Activated gamma-delta T cell treated with Interleukin-2 at 50 U/mL for 16 hours (primary cell): ENCODE measurements at regions not wholly inside any gene's neighbourhood (a gene's known extent, or its start where the extent isn't known, plus 50 kb on each side); places are given as distances from the start of the nearest gene placed in this dataset.

Experiments used
- DNase-seq: peaks from one replicate; pipeline ENCODE4 v3.0.0-alpha.2; 2020

DNA sequence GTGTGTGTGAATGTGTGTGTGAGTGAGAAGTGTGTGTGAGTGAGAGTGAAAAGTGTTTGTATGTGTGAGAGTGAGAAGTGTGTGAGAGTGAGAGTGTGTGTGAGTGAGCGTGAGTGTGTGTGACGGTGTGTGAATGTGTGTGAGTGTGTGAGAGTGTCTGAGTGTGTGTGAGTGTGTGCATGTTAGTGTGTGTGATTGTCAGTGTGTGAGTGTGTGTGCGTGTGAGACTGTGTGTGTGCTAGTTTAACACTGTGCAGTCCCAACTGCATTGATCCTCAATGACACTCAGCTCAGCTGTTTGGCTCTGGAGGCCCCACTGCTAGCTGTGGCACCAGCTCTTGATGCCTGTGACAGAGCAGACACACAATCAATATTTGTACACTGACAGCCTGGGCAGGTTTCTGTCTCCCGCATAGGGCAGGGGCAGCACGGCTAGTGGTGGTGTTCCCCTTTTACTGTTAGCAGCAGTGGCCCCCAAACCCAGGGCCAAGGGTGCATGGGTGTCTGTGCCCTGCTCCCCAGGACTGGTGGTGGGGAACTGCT is 135.0 kb downstream of the INHBB start:
- DNase-seq: no peak

DNA sequence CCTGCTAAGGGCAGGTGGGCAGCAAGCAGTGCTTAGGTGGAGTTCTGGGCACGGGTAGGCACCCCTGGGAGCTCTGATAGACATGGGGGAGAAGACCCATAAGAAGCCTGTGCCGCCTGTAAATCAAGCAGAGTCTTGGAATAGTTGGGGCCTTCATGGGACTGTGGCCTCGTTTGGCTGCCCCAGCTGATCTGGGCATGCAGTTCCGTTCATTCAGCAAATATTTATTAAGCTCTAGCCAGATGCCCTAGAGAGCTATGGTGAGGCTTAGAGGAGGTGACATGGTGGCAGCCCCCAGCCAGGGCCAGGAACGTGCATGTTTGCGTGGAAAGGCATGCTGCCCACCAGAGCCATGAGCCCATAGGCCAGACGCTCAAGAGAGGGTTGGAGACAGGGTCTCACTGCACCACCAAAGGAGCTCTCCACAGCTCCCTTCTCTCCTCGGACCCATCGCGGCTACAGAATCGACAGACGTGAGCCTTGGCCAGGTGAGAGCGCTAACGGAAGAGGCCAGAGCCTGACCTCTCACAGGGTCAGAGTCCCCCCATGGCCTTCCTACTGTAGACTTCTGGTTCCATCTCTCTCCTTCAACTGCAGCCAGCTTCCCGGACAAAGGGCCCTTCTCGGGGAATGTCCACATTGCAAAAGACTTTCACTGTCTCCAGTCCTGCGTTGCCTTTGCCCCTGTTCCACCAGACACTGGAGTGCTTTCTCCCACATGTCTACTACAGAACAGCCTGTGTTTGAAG is 135.7 kb downstream of the INHBB start:
- no peak for DNase-seq

DNA sequence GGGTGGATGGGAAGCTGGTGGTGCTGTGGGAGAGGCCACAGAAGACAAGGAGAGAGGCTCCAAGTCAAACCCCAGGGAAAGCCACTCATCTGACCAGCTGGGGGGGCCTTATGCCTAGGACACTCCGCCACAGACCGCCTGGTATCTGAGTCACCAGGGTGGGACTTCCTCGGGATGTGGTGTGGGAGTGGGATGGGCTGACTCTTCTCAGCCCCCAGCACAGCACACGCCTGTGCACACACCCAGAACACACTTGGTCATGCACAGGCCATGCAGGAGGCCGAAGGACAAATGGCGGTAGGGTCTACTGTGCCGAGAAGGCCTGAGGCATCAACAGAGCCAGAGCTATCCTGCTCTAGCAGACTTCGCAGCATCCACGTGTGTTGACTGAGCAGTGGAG is 136.4 kb downstream of the INHBB start:
- DNase-seq: no peak

DNA sequence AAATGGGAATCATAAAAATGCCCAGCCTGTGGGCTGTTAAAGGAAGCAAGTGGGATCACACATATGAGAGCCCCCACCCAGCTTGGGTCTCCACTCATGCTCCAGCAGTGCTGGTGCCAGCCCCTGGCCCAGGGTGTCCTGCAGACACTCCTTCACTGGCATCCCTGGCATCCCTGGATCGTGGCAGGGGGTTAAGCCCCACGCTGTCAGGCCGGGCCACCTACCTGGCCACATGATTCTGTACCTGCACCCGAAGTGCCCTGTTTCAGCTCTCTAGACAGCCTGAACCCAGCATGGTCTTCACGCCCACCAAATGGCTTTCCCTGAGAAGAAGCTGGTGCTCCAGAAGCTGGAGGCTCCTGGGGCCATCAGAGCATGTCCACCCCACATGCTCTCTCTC is 137.4 kb downstream of the INHBB start:
- DNase-seq: no peak

DNA sequence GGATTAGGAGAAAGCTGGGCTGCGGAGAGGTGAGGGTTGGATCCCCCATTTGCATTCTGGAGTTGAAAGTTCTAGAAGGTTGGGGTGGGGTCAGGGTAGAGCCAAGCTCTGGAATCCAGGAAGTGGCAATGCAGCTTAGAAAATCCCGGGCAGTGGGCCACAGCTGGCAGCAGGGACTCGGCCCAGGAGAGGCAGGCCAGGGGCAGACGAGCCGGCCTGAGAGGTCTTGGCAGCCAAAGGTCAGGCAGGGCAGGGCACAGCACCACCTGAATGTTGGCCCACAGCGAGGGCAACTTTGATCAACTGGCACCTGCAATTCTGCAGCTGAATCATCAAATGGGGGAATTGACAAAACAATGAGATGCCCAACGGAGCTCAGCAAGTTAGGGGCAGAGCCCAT is 139.2 kb downstream of the INHBB start:
- DNase-seq: no peak

DNA sequence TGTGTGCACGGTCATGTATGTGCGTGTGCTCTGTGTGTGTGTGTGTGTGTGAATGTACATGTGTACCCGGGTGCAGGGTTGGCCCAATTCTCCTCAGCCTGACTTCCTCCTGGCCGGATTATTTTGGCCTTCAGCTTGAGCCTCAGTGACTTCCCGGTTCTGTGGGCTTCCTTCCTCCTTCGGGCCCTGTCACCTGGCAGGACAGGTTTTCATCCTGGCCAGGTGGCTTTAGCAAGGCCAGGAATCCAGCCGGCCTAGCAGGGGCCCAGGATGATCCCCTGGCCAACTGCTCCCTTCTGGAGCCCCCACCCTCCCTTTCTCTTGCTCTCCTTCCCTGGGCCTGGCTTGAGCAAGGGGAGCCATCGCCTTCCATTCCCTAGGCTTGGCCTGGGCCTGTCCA is 140.5 kb downstream of the INHBB start:
- no peak for DNase-seq

DNA sequence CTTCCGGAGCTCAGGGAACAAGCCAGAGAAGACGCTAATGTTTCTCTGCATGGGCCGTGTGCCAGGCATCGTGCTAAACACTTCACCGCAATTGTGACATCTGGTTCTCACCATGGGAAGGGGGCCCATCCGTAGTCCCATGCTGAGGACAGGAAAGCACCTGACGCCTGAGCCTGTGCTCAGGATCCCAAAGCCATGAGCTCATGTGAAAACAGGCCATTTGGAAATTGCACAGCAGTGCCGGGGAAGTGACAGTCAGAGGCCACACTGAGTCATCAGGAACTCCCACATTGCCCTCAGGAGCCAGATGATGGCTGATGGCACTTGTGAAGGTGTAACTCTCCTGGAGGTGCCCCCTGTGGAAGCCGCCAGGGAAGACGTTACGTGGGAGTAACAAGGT is 141.0 kb downstream of the INHBB start:
- DNase-seq: no peak

DNA sequence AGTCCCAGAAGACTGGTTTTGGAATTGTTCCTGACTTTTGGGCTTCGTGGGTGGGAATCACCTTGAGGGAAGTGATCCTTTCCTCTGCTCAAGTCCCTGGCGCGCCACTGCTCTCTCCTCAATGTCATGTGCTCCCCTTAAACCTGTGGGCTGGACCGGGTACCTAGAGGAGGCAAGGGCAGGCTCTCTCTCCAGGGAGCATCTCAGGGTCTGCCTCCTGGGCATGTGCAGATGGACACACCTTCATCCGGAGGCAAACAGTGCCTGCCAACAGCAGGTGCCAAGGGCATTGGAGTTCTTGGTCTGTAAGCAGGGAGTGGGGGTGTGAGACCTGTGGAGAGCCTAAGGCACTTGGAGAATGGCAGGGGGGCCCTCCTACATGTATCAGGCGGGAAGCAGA is 142.6 kb downstream of the INHBB start:
- no peak for DNase-seq

DNA sequence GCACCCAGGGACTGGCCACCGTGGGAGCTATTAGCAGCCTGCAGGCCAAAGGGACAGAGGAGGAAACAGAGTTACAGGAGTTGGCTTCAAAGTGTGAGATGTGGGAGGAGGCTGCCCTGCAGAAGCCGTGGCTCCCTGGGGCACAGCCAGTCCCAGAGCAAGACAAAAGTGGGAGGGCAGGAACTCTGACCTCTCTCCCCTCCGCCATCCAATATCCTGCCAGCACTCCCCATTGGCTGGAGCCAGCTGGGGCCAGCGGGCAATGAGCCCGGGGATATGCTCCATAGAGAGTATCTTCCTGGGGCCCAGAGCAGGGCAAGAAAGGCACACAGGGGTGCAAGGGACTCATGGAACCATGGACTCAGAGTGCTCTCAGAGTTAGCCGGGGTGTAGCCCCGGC is 143.1 kb downstream of the INHBB start:
- no peak for DNase-seq

DNA sequence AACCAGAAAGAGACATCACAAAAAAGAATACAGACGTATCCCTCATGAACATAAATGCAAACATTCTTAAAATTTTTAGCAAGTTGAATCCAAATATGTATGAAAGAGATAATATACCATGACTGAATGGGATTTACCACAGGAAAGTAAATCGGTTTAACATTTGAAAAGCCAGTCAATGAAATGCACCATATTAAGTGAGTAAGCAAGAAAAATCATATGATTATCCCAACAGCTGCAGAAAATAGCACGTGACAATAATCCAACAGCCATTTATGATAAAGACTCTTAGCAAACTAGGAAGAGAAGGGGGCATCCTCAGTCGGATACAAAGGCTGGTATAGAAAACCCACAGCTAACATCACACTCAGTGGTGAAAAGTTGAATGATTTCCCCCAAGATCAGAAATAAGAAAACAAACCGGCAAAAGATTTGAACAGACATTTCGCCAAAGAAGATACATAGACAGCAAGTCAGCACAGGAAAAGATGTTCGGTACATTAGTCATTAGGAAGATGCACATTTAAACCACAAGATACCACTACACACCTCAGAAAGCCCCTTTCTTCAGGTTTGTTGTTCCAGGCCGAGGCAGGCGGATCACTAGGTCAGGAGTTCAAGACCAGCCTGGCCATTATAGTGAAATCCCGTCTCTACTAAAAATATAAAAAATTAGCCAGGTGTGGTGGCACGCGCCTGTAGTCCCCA is 144.3 kb downstream of the INHBB start:
- DNase-seq: no peak

DNA sequence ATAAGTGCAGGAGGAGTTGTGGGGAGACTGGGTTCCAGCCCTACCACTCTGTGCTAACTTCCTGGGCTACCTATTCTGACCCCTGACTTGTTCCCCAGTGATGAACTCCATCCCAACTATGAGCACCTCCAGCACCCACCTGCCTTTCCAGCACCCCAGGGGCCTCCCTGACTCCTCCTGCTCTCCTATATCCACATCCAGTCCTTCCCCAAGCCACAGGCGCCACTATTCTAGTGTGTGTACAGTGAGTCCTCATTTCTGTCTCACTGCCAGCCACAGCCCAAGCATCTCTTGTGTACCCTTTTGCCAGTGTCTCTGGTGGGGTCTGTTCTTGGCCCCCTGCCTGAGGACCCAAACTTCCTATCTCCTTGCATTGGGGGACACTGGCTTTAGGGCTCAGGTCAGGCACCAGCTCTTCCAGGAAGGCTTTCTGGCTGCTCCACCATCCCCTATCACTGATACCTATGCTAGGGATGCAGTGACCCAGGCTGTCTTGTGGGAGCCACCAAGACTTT is 145.2 kb downstream of the INHBB start:
- DNase-seq: no peak

DNA sequence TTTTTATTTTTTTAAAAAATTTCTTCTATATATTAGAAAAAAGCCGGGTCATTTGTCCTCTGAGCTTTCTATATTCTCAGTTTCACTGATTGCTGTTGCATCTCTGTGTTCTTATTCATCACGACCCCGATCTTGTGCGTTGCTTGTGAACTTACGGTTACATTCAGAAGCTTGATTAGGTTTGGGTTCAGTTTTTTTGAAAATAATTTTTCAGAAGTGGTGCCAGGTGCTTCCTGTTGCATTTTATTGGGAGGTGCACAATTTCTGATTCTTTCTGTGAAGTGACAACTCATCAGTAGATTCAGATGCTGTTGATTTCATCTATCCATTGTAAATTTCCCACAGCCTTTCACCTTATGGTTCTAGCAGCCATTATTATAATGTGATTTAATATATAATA is 147.3 kb downstream of the INHBB start:
- DNase-seq: no peak

DNA sequence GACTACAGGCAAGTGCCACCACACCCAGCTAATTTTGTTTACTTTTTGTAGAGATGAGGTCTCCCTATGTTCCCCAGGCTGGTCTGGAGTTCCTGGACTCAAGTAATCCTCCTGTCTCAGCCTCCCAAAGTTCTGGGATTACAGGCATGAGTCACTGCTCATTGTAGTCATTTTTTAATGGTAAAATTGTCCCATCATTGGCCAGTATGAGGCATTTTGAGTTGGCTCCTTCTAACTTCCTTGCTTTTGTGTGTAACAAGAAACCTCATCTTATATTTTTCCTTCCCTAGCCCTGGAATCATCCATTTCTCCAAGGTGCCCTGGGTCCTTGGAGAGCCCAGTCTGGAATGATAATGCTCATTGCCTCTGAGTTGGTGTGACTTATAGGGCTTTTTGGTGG is 148.5 kb downstream of the INHBB start:
- no peak for DNase-seq

DNA sequence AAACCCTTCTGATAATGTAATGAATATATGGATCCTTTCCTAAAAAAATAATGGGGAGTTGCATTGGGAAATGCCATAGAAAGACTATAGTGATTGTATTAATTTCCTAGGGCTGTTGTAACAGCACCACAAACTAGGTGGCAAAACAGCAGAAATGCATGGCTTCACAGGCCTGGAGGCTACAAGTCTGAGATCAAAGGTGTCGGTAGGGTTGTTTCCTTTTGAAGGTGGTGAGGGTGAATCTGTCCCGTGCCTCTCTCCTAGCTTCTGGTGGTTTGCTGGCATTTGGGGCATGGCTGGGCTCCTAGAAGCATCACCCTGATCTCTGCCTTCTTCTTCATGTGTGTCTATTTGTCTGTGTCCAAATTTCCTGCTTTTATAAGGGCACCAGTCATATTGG is 149.7 kb downstream of the INHBB start:
- no peak for DNase-seq

DNA sequence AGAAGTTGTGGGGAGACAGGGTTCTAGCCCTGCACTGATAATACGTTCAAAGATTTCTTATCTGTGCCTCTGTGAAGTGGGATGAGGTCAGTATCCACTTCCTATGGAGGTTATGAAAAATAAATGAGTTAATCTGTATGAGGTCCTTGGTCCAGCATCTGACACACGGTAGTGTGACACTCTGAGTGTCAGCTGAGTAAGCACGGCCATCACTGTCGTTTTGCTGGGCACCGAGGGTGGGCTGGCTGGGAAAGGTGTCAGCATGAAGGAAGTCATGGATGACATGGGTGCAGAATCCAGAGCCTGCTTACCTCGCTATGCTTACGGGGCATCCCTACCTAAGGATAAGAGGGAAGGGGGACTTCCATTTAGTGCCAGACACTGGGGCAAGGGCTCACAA is 150.3 kb downstream of the INHBB start:
- DNase-seq: no peak

DNA sequence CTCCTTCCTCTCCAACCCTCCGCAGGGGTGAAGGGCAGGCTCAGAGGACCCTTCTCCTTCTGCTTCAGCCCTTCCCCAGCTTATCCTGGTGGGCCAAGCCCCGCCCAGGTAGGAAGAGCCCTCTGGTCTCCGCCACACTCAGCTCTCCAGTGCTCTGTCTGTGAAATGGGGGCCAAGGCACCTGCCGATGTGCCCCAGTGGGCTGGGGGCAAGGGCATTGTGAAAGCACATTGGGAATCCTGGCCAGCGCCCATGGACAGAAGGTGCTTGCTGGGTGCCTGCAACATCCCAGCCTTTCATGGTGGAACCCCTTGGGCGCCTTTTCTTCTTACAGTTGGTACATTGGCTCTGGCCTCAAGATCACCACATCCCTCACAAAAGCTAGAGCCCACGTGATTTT is 150.8 kb downstream of the INHBB start:
- no peak for DNase-seq

DNA sequence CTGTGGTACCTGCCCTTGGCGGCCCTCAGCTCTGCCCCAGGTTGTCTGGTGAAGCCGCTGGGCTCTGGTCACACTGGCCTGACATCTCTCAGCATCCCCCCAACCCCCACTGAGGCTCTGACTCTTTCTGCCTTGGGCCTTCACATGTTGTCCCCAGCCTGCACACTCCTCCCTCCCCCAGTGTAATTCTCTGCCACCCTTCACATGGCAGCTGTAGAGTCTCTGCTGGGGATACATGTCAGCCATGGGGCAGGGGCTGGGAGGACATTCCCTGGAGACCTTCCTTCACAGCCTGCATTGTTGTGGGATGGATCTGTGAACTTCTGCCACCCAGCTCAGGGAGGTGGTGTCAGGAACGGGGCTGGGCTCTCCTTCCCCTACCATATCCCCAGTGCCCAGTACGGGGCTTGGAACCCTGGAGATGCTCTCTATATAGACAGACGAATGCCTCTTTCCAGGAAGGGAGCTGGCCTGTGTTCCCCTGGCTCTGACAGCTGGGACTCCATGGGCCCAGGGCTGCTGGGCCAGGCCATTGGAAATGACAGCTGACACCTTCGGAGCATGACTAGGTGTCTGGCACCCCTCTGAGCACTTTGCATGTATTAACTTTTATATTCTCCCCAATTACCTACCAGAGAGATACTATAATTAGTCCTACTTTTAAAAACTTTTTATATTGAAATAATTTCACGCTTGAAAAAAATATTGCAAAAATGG is 151.5 kb downstream of the INHBB start:
- DNase-seq: no peak

DNA sequence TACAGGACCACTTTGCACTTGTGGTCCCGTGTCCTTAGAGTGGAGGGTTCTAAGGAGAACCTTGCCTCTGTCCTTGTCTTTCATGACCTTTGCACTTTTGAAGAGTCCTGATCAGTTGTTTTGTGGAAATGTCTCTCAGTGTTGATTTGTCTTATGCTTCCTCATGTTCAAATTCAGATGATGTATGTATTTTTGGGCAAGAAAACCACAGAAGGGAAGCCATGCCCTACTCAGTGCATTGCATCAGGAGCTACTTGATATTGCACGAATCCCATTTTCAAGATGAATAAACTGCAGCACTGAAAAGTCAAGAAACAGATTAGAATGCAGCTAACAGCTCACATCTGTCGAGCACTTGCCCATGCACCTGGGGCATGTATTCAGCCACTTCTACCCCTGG is 152.2 kb downstream of the INHBB start:
- no peak for DNase-seq

DNA sequence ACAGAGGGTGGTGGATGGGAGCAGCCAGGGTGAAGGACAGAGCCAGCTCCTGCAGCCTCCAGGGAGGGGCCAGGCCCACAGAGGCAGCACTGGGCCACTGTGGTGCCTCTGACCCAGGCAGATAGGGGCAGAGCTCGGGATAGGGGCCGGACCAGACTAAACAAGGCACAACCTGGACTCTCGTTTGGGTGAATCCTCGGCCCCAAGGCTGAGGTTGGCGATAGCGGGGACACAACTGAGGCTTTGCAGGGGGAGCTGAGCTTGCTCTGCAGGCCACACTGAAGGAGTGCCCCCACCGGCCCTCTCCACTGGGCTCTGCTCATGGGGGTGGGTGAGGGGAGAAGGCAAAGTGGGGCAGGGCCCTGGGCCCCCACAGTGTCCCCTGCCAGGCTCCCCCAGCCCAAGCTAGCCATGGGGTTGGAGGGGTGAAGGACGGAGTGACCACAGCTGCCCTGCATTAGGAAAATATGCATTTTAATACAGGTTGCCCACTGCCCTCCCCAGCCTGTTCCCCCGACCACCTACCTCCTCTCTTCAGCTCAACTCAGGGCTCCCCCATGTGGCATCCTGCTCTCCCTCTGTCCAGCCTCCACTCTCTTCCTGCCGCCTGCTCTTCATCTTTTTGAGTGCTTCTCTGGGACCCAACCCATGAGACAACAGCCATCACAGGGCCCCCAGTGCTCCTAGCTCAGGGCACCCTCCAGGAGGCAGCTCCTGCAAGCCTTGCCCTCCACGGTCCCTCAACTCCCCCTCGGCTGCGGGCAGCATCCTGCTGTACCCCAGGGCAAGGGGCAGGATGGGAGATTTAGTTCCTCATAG is 152.8 kb downstream of the INHBB start:
- no peak for DNase-seq

DNA sequence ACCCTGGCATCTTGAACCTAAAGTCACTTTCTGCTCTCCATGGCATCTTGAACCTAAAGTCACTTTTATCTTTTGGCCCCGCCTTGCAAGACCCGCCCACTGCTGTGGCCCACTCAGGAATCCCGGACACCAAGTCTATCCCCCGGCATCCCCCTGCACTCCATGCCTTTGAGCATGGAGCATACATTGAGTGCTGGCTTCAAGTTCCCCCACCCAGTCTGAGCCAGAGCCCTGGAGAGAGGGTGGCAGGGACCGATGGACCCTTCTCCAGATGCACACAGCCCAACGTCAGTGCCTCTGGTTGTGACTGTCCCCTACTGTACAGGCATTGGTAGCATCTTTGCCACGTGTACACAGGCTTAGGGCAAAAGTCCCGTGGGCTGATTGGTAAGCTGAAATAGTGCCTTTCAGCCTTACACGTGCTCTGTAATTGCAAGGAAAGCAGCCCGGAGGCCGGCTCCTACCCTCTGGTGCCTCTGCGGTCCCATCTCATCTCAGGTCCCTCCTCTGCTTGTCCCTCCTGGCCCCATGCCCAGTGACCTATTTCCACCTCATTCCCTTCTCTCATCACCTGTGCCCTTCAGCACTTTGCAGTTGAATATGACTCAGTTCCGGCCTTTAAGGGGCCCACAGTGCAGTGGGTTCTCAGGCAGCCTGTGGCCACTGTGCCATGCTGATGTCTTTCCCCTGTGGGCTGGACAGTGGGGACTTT is 154.0 kb downstream of the INHBB start:
- no peak for DNase-seq

DNA sequence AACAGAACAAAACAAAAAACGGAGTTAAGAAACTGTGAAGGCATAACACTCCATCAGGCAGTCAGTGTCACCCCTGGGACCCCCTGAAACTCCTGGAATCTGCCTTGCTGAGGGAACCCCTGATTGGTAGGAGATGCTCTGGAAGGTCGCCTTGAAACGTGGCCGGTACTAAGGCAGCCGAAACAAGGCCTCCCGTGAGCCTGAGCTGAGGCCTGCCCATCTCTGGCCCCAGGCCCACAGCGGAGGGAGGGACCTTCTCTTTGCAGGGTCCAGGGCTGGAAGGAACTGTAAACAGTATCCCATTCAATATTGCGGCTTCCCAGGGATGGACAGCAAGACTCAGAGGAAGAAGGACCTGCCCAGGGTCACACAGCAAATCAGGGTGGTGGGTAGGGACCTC is 155.7 kb downstream of the INHBB start:
- no peak for DNase-seq

DNA sequence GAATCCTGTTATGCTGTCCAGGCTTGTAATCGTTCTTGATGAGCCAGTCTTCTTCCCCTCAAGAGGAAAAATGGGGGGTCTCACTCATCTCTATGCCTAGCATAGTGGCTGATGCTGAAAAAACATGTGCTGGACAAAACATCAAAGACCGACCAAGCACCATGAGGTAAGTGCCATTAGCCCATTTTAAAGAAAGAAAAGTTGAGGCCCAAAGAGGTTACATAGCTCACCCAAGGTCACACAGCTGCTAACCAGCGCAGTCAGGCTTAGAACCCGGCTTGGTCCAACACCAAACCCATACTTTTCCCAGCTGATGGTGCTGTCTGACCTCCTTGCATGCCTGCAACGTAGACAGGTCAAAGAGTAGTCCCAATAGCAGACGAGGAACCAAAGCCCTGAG is 156.4 kb downstream of the INHBB start:
- no peak for DNase-seq
